ENCODE measurements at regions not wholly inside any gene's neighbourhood (a gene's known extent, or its start where the extent isn't known, plus 50 kb on each side); places are given as distances from the start of the nearest gene placed in this dataset.
A peak's percentile ranks its signal among the peaks of the same experiment; 100 is the strongest.

DNA sequence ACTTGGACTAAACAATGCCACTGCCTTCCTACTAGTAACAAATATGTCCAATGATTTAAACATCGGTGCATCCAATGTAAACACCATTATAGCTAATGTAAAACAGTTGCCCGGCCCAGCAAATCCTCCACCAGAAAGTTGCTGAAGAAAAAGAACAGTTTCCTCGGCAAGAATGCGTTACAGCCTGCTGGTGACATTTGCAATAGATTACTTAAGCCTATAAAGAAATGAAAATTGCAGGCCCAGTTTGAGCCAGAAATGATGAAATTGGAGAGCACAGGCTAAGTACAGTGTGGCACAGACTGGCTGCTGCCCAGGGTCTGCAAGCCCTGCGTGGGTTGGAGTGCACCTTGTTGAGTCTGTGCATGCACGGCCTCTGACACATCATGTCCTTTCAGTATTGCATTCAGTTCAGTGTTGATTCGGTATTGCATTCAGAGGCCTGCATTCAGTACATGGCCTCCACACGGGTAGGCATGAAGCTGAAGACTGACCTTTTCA, 406.0 kb upstream of the KLF4 start:
- DNase-seq, result no peak

DNA sequence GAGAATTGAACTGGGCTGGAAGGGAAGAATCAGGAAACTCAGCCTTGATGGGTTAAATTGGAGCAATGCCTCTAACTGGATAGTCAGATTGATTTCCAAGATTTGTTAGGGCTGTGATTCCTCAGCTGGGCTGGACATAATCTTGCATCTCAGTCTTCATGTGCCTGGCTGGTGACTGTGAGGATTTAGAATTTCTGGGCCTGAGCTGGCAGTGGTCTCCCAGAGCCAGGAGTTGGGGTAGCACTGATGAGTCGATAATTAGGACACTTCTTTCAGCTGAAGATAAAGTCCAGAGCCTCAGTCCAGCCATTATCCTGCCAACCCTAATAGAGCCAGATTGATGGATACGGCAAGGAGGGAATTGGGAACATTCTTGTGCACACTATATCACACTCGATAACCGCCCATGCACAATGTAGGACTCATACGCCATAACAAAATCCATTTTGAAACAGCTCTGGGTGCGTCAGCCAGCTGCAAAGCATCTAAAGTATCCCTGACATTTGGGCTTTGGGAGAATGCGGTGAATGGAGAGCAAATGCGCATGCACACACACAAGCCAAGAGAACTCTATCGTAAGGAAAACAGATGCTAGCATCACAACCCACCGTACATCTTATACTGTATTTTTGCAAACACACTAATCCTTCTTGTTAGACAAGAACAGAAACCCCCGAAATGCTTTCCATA, 405.1 kb upstream of the KLF4 start:
- no peak for DNase-seq

DNA sequence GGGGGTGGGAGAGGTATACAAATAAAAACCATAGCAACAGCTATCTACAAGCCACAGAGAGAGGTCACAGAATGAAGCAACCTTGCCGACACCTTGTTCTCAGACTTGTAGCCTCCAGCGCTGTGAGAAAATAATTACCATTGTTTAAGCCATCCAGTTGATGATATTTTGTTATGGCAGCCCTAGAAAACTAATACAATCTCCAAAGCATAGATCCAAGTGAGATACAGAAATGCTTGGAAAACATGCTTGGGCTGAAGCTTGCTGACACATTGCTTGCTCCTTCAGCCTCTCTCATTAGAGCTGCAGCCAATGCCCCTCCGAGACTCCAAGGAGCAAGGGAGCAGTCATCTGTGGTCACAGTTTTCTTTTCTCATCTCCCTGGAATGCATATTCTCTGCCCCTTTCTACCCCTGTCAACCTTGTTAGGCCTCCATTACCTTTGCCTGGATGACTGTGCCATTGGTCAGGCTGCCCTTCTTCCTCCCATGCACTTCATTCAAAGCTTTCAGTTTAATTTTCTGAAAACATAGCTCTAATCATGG, 401.4 kb upstream of the KLF4 start:
- DNase-seq, result no peak

DNA sequence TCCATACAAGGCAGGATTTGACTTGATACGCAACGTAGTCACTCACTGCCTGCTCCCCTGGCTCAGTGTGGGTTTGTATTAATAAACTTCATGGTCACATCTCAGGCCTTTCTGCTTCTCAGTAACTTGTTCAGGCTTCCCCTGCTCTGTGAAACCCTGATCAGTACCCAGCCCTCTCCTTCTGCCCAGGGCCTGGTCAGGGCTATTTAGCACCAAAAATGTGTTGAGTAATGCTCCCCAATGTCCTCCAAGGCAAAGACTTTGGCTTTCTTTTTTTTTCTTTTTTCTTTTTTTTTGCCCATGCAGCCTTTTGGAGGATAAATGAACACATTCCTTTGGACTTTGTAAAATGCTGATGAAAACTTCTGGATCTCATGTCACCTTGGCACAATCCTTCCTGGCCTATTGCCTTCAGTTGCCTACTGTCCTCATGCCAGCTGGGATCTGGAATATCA, 399.2 kb upstream of the KLF4 start:
- DNase-seq, result no peak

DNA sequence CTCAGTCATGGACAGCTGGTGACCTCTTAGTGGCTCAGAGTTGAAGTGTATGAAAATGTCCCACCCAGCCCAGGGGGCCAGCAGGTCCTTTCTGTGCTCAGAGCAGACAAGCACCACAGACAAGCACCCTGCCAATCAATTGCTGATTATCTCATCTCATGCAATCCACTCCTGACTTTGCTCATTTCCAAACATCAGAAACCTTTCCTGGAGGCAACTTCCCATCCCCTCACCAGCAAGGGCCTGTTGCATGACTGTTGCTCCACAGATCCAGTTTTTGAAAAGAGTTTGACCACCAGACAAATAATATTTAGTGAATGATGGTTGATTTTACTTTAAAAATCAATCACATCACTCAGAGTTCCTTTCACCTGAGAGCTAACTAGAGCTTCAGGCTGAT, 397.3 kb upstream of the KLF4 start:
- DNase-seq, result no peak

DNA sequence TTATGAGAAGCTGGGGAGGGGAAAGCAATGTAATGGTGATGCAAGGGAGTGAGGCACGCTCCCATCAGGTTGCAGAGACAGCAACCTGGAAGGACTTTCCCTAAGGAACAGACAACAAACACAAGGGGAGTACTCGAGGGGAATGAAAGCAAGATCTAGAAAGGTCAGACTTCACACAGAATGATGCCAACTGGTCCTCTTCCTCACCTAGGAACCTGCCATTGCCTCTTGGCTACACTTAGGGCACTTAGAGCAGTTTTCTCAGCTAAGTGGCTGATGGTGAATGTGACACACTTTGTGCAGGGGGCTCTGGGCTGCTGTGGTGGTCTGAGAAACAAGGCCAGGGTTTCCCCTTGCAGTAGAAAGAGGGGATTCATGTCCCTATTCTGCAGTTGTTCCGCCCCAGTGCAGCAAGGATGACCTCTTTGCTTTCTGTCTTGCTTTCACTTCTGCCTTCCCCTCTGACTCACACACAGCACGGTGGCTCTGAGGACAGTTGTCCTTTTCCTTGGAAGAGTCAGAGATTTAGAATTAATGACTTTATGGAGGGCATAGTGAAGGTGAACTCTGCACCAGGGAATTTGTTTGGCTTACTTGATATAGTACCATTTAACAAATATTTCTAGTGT, 394.0 kb upstream of the KLF4 start:
- no peak for DNase-seq

DNA sequence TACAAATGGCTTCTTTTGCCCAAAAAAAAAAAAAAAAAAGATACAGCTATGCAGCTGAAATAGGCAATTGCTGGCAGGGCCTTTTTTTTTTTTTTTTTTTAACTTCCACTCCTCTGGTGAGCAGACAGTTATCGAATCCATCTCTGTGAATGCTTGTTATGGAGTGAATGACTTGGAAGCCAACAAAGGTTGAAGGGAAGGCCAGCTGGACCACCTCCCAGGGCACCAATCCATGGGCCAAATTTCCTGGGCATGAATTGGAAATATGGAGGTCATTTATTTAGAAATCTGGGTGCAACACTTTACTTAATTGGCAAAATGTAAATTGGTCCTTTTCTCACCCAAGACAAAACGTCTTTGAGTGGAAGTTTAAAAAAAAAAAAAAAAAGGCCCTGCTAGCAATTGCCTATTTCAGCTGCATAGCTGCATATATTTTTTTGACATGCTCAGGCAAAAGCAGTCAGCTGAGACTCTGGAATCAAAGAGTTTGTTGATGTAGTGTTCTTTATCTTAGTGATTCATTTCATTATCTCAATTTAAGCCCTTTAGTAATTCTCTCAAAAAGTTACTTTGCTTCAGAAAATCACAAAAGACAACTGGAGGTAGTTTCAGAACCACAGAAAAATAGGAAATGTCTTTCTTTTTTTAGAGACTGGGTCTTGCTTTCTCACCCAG, 392.2 kb upstream of the KLF4 start:
- DNase-seq, result peak in 20 of 56 donors; percentile 2 to 55 (median 18)

DNA sequence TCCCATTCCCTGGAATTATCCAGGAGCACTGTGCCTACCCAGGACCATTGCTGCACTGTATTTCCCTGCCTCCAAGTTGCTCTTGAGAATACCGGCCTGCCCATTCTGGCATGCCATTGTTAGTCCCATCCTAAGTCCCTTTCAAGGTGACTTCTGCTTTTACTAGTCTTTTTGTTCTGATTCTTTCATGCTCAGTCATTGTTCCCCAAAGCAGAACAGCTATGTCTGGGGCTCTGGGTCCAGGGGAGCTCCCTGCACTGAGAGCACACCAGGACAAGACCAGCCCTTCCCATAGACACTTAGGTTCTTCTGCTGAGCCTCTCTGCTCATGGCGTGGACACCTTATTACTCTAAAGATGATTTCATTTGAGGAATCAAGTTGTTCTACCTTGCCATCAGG, 388.9 kb upstream of the KLF4 start:
- no peak for DNase-seq

DNA sequence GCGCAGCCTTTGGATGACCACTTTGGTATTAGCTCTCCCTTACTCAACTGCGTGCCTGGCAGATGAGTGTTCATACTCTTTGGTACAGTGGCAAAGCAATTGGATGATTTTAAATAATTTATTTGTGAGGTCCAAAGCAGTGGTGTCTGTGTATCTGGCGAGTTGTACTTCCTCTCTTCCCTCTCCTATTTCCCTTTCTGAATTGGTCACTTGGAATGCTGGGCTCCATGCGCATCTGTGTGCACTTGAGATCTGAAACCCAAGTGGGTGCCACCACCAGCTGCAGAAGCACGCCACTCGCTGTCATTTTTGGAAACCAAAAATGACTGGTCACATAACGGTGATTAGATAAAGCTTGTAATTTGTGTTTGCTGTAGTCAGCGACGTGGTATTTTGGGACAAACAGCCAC, 386.0 kb upstream of the KLF4 start:
- DNase-seq, result no peak

GRCh38 chr9:107874591-107875369, 385.2 kb upstream of the KLF4 start:
- DNase-seq, result no peak

- DNase-seq, result no peak
Measured at GRCh38 chr9:107874137-107874536, 384.6 kb upstream of the KLF4 start.

DNA sequence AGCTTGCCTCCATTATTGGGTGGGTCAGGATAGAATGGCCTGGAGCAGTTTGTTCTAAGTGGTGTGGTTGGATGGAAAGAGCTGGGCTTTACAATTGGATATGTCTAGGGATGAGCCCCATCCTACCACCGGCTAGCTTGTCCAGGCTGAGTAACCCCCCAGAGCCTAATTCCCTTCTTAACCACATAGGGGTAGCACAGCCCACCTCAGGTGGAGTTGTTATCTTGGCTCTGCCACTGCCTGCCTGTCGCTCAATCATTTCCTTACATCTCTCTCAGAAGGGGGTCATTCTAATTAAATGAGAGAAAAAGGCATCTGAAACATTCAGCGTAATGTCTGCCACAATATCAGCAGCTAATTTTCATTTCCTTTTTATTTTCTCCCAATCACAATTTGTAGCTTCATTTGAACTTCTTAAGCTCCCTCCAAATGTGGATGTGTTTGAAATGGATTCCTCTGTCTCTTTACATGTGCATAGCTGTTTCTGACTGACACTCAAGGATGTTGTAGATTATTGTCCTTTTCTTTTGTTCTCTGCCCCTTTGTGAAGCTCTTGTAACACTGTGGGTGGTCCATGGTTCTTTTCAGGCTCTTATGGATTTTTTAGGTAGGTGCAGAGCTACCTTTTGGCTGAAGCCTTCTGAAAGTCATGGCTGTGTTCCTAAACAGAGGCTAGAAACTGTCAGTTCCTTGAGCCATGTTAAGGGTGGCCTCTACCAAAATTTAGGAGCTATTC, 383.1 kb upstream of the KLF4 start:
- DNase-seq, result no peak

GRCh38 chr9:107870927-107871680, 381.5 kb upstream of the KLF4 start:
- DNase-seq, result no peak

DNA sequence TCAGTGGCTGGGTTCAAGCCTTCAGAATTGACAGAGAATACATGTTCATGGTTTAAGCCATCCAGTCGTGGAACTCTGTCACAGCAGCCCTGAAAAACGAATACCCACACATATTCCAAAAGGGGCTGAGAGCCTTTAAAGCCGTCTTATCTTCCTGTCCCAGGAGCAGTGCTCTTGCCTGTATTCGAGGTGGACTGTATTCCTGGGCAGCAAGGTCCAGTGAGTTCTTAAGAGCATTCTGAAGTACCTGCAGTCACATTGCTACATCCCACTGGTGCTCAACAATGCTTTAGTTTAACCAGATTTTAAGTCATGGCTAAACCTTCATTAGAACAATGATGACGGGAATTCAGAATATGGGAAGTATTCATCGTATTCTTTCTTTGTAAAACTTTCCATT, 380.7 kb upstream of the KLF4 start:
- DNase-seq, result no peak

- DNase-seq, result no peak
Measured at GRCh38 chr9:107869111-107869510, 379.5 kb upstream of the KLF4 start.

GRCh38 chr9:107868186-107868585, 378.6 kb upstream of the KLF4 start:
- DNase-seq, result no peak

DNA sequence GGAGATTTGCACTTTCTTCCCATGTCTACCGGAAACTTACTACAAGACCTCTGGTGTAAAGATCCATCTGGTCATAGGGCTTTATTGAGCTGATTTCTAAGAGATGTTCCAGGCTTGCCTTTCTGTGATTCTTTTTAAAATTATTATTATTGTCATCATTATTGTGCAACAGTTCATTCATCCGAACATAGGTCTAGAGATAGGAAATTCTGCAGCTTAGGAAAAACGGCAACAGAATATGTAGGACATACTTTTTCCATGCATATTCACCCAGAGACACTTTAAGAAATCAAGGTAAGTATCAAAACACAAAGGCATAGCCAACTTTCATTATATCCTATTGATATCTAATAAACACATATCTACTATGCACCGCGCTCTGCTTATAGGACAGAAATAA, 378.2 kb upstream of the KLF4 start:
- no peak for DNase-seq

- no peak for DNase-seq
Measured at GRCh38 chr9:107866711-107867311, 377.2 kb upstream of the KLF4 start.

DNA sequence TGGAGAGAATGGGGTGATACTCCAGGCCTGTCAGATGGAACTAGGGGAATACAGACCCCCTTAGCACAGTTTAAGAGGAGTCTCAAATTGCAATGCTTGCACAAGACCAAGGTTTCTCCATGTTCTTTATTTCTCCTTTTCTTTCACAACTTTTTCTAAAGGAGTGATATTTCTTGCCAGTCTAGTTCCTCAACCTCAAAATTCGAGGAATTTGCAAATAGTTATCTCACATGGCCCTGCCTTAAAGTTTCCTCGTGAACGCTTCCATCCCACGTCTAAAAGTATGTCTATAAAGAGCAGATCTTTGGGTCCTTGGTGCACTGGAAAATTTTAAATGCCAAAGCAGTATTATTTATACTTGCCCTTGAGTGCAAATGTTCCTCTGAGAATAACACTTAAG, 373.8 kb upstream of the KLF4 start:
- DNase-seq, result no peak

GRCh38 chr9:107862881-107863280, 373.3 kb upstream of the KLF4 start:
- DNase-seq, result no peak

Data from amygdala (tissue), 56 donors.